Activated naive CD4-positive, alpha-beta T cell treated with anti-CD3 and anti-CD28 coated beads, Interleukin-2, amount 50 U/mL, for 24 hours (primary cell): ENCODE measurements at regions not wholly inside any gene's neighbourhood (a gene's known extent, or its start where the extent isn't known, plus 50 kb on each side); places are given as distances from the start of the nearest gene placed in this dataset.

Experiments used
- H3K27ac Mint-ChIP-seq: one replicate; pipeline ENCODE4 v1.8.0; 2021; ENCODE audit warnings: mild to moderate bottlenecking, mixed read lengths
- H3K27me3 Mint-ChIP-seq: one replicate; pipeline ENCODE4 v1.8.0; 2021; ENCODE audit warnings: mixed read lengths
- H3K36me3 Mint-ChIP-seq: one replicate; pipeline ENCODE4 v1.8.0; 2021; ENCODE audit warnings: mixed read lengths
- H3K4me1 Mint-ChIP-seq: one replicate; pipeline ENCODE4 v1.8.0; 2021; ENCODE audit warnings: mixed read lengths
- H3K4me3 Mint-ChIP-seq: one replicate; pipeline ENCODE4 v1.8.0; 2021; ENCODE audit warnings: mild to moderate bottlenecking, mixed read lengths
- H3K9me3 Mint-ChIP-seq: one replicate; pipeline ENCODE4 v1.8.0; 2021; ENCODE audit warnings: mixed read lengths

DNA sequence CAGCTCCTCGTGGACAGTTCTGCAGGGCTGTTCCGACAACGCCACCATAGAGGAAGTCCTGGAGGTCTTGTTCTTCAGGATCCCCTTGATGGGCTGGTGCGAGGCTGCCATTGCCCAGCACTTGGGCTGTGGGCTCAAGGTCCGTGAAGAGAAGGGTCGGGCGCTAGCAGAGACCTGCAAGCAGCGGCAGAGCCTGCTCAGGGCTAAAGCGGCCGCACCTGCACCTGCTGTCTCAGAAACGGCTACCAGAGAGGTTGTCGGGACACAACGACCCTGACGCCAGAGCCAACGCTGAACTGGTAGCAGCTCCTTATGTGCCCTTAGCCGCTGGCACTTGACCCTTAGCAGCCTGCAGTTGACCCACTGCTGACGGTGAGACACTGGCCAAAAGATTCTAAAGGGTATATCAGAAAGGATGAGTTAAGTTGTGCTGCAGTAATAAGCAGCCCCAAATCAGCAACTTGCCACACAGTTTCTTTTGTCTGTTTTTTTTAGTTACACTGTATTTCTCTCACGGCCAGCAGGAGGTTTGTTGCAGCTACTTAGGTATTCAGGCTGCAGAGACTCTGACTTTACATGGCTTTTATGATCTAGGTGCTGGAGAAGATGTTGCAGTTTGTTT is 55.5 kb upstream of the ST6GAL2 start:
- Mint-ChIP-seq H3K27ac (no peak overlapping the region), H3K36me3 (no peaks in the 10 kb centered on the region), H3K9me3 (peaks cover 15% of the 10 kb centered on the region), H3K4me1 (no peaks in the 10 kb centered on the region), H3K27me3 (no peaks in the 10 kb centered on the region), H3K4me3 (no peak overlapping the region)

DNA sequence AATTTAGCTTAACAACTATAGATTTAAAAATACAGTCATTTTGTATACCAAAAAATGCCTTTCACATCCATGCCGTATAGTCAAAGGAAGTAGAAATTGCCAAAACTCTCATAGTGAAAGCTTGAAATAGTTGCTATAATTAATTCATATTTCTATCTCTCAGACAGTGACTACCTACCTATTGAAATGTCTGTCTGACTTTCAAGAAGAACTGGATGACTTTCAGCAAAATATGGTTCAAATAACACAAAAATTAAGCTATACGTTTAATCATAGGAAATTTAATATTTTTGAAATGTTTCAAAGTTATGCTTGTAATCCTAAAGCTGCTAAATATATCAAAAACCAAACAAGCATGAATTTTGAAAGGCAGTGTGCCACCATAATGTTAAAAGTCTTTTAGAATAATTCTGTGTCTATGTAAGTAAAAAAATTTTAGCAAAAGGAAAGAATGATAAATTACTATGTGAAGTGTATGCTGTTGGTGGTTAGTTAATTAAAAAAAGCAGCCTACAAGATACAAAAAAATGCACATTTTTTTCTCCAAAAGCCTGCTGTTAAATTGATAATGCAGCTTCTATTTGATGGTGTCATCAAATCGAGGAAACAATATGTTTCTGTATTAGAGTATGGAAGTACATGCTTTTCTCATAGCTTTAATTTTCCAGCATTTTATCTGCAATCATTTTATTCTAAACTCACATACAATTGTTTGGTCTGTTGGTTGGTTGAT is 57.7 kb upstream of the ST6GAL2 start:
- H3K27ac Mint-ChIP-seq = no peak overlapping the region

DNA sequence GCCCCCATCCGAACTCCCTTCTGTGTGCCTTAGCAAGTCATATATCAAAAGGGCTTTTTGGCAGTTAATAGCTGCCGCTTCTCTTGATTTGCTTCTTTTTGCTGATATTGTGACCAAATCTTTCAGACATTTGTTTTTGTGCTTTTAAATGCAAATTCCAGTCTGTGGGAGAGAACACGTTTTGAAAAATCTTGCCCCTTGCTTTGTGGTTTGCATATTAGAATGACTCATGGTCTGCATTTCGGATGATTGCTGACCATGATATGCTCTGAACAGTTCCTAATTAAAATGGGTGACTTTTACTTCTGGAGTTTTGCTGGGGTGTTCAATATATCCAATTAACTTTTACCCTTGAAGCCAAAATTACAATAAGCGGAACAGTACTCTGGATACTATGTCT is 58.2 kb upstream of the ST6GAL2 start:
- Mint-ChIP-seq H3K36me3 (no peaks in the 10 kb centered on the region), H3K27ac (no peak overlapping the region), H3K4me1 (no peaks in the 10 kb centered on the region)

More for the DNA sequence above, 57.7 kb upstream of the ST6GAL2 start:
- Mint-ChIP-seq H3K4me3 (no peak overlapping the region), H3K4me1 (no peaks in the 10 kb centered on the region), H3K27me3 (no peaks in the 10 kb centered on the region), H3K36me3 (no peaks in the 10 kb centered on the region), H3K9me3 (peaks cover 9% of the 10 kb centered on the region)

DNA sequence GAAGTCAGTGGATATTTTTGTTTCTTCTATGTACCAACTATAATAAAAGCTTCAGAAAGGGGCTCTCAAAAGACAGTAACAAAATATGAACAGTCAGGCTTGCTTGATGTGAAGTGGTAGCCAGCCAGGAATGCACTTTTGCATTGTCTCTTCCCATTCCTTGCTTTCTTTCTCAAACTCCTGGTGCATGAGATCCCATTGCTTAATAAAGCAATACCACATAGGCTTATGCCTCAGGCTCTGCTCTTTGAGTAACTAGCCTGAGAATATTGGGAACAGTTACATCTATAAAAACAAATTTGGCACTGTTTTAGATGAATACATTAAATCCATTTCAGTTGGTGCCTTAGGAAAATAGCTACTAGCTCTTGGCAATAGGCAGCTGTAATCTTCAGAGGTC is 62.6 kb upstream of the ST6GAL2 start:
- Mint-ChIP-seq H3K36me3 (no peaks in the 10 kb centered on the region), H3K9me3 (peaks cover 20% of the 10 kb centered on the region), H3K4me3 (no peak overlapping the region), H3K27ac (no peak overlapping the region), H3K4me1 (no peaks in the 10 kb centered on the region), H3K27me3 (no peaks in the 10 kb centered on the region)

More for the DNA sequence above, 58.2 kb upstream of the ST6GAL2 start:
- Mint-ChIP-seq H3K27me3 (no peaks in the 10 kb centered on the region), H3K9me3 (peaks cover 9% of the 10 kb centered on the region), H3K4me3 (no peak overlapping the region)

DNA sequence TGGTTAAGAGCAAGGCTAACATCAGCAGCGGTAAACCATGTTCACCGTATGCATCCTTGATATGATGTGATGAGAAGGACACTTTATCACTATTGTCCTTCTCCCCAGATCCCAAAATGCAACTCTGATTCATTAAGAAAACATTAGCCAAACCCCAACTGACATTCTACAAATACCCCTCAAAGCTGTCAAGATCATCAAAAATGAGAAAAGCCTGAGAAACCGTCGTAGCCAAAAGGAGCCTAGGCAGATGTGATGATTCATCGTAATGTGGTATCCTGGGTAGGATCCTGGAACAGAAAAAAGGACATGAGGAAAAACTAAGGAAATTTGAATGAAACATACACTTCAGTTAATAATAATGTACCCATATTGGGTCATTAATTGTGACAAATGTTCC is 67.3 kb upstream of the ST6GAL2 start:
- Mint-ChIP-seq H3K36me3 (no peaks in the 10 kb centered on the region), H3K9me3 (peaks cover 10% of the 10 kb centered on the region), H3K27ac (no peak overlapping the region), H3K4me1 (no peaks in the 10 kb centered on the region), H3K27me3 (no peaks in the 10 kb centered on the region), H3K4me3 (no peak overlapping the region)

DNA sequence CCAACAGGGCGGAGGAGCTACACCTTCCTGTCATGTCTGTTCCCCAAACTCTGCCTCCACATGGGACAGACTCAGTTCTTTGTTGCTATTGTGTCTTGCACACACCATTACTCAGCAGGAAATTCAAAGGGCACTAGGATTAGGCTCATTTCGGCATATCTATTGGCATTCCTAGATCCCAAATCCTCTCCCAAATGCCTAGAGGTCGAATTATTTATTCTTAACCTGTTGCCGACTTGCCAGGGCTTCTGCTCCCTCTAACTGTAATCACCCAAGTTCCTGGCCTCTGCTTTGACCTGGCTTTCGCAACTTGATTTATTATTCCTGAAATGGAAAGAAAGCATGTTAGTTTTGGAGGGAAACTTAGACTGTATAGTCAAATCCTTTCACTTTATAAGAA is 67.8 kb upstream of the ST6GAL2 start:
- Mint-ChIP-seq H3K4me1 (no peaks in the 10 kb centered on the region), H3K27me3 (no peaks in the 10 kb centered on the region), H3K36me3 (no peaks in the 10 kb centered on the region), H3K4me3 (no peak overlapping the region), H3K9me3 (peaks cover 10% of the 10 kb centered on the region), H3K27ac (no peak overlapping the region)

DNA sequence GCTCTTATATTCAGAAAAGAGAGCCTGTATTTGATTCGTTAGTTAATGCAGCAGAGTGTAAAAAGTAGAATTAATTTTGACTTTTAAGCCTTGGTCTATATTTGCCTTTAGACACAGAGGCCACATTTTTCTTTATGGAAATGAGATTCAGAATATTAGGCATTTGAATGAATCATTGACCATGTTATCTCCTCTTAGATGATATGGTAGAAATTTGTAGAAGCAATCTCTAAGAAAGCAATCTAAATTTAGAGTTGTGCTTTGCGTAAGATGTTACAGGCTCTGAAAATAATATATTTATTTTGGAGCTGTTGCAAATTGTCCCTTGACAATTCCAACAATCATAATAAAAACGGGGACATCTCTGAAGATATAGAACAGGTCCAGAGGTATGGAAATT is 68.3 kb upstream of the ST6GAL2 start:
- H3K36me3 Mint-ChIP-seq = no peaks in the 10 kb centered on the region
- H3K9me3 Mint-ChIP-seq = peaks cover 10% of the 10 kb centered on the region
- H3K4me1 Mint-ChIP-seq = no peaks in the 10 kb centered on the region
- no peaks in the 10 kb centered on the region for H3K27me3 Mint-ChIP-seq
- no peak overlapping the region for H3K27ac Mint-ChIP-seq
- no peak overlapping the region for H3K4me3 Mint-ChIP-seq

DNA sequence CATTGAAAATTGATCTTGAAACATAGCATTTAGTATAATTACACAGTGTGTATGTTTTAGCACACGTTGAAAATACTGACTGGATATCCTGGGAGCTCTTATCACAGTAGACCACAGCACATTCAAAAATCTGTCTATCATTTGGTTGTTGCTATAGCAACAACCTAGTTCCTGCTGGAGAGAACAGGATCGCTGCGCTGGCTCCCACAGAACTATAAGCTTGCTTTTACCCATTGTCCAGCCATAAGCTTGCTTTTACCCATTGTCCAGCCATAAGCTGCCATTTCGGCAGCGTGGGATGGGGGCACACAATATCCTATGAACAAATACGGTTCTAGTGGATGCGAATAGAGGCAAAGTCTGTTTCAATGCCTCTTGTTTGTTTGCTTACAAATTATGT is 70.4 kb upstream of the ST6GAL2 start:
- H3K36me3 Mint-ChIP-seq = no peaks in the 10 kb centered on the region
- no peak overlapping the region for H3K27ac Mint-ChIP-seq
- no peaks in the 10 kb centered on the region for H3K27me3 Mint-ChIP-seq
- H3K4me3 Mint-ChIP-seq = no peak overlapping the region
- peaks cover 4% of the 10 kb centered on the region for H3K9me3 Mint-ChIP-seq
- H3K4me1 Mint-ChIP-seq = no peaks in the 10 kb centered on the region

DNA sequence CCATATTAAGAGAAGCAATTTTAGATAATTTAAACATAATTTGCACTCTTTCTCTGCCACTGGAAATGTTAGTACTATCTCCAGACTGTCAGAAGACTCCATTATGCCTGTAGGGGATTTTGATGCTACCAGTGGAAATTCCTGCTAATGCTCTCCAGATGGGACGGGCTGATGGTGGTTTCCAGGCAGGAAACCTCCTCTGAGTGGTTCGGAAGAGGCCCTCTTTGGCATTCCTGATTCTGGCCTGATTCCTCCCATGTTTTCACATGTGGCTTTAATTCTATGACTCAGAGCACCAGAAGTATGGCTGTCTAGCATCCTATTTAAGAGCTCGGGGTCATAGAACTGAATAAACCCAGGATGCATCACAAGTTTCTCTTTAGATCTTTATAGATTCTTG is 70.9 kb upstream of the ST6GAL2 start:
- H3K36me3 Mint-ChIP-seq = no peaks in the 10 kb centered on the region

DNA sequence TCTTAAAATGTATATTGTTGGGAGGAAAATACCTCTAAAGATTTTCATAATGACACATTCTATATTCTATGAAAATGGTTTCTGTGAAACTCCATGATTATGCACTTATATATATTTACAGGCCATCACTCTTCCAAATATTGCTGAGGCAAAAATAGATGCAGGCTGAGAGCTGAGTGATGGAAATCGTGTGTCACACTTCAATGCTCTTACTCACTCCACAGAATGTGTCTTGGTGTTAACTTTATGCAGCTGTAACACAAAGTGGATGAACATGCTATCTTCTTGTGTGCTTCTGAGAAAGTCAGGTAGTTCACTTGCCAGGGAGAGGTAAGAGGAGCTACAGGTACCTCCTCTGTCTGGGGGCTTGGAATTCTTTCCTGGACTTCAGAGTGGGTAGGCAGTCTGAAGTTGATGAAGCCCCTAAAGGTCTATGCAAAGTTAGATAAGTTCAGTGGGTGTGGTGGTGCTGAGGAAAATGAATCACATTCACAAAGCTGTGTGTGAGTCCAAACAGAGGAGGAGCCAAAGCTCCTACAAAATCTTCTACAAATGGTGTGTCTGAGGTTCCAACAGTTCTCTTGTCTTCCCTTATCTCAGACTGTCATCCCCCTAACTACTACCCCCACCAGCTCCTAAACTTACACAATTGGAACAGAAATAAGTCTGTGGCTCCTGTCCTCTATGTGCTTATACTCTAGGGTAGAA is 74.2 kb upstream of the ST6GAL2 start:
- no peak overlapping the region for H3K27ac Mint-ChIP-seq
- H3K36me3 Mint-ChIP-seq = no peaks in the 10 kb centered on the region
- no peak overlapping the region for H3K4me3 Mint-ChIP-seq
- H3K4me1 Mint-ChIP-seq = no peaks in the 10 kb centered on the region
- peaks cover 1% of the 10 kb centered on the region for H3K27me3 Mint-ChIP-seq
- H3K9me3 Mint-ChIP-seq = no peaks in the 10 kb centered on the region

More for the DNA sequence above, 70.9 kb upstream of the ST6GAL2 start:
- Mint-ChIP-seq H3K4me3 (no peak overlapping the region), H3K9me3 (no peaks in the 10 kb centered on the region), H3K4me1 (no peaks in the 10 kb centered on the region), H3K27ac (no peak overlapping the region), H3K27me3 (no peaks in the 10 kb centered on the region)

DNA sequence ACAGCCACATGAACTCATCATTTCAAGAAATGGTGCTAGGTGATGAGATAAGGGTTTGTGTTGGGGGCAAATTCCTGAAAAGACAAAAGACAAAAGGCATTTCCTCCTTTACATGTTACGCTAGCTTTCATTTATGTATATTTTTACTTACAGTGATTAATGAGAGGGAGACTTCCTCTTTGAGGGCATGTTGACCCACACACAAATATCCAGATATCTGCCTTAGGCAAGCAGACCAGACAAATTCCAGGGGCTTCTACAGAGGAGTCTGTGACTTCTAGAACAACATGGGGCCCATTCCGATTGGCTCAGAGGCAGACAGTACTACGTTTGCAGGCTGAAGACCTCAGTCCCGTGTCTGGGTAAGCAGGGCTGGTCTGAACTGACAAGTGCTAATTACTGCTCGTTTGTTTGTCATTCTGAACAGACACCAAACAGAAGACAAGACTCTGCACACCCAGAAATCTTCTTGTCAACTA is 74.8 kb upstream of the ST6GAL2 start:
- Mint-ChIP-seq H3K4me3 (no peak overlapping the region), H3K4me1 (no peaks in the 10 kb centered on the region), H3K36me3 (no peaks in the 10 kb centered on the region), H3K27ac (no peak overlapping the region), H3K9me3 (no peaks in the 10 kb centered on the region), H3K27me3 (peaks cover 1% of the 10 kb centered on the region)

DNA sequence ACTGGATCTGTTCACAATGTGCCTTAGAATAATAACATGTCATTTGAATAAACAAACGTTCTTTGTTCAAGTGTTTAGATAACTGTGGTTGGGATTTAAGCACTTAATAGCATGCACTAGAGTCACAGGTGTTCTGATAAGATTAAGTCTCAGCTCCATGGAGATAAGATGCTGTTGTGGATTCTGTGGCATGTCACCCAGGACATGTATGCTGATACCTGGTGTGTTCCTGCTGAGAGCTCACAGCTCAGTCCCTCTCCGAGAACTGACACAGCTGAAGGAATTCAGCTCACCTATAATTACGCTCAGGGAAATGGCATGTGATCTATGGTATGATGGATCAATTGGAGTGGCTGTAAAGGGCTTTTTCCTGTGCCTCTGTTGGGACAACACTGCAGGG is 75.4 kb upstream of the ST6GAL2 start:
- no peak overlapping the region for H3K27ac Mint-ChIP-seq
- H3K9me3 Mint-ChIP-seq = no peaks in the 10 kb centered on the region
- no peaks in the 10 kb centered on the region for H3K36me3 Mint-ChIP-seq
- no peaks in the 10 kb centered on the region for H3K4me1 Mint-ChIP-seq
- H3K4me3 Mint-ChIP-seq = no peak overlapping the region
- H3K27me3 Mint-ChIP-seq = peaks cover 1% of the 10 kb centered on the region

DNA sequence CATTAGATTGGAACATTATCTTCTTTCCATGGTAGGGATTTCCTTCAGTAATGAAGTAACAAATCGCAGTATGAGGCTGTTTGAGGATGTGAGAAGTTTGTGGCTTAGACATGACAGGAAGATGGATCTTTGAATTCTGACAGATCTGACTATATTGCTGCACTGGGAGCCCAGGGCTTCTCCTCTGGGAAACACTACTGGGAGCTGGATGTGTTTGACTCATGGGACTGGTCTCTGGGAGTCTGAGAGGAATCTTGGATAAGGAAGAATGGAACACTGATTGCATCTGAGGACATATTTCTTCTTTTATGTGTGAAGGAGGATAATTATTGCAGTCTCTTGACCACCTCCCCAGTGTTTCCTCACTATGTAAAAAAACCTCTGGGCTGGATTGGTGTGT is 77.2 kb upstream of the ST6GAL2 start:
- Mint-ChIP-seq H3K4me3 (no peak overlapping the region), H3K27ac (no peak overlapping the region)

DNA sequence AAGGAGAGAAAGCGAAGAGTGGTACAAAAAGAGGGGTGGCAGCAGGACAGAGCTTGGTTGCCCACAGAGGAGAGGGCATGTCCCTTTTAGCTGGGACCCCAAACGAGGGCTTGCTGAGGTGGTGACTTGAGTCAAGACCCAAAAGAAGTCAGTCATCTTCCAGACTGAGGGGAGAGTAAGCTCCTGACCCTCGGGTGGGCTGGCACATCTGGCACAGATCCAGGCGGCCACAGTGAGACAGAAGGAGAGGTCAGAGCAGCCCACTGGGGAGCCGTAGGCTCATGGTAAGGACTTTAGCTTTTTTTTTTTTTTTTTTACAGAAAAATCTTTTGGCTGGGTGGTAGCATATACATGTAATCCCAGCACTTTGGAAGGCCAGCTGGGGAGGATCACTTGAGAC is 77.9 kb upstream of the ST6GAL2 start:
- H3K4me3 Mint-ChIP-seq = no peak overlapping the region
- no peak overlapping the region for H3K27ac Mint-ChIP-seq
- H3K4me1 Mint-ChIP-seq = no peaks in the 10 kb centered on the region
- H3K36me3 Mint-ChIP-seq = no peaks in the 10 kb centered on the region
- peaks cover 1% of the 10 kb centered on the region for H3K27me3 Mint-ChIP-seq
- no peaks in the 10 kb centered on the region for H3K9me3 Mint-ChIP-seq

More for the DNA sequence above, 77.2 kb upstream of the ST6GAL2 start:
- Mint-ChIP-seq H3K36me3 (no peaks in the 10 kb centered on the region), H3K4me1 (no peaks in the 10 kb centered on the region), H3K9me3 (no peaks in the 10 kb centered on the region), H3K27me3 (peaks cover 1% of the 10 kb centered on the region)

DNA sequence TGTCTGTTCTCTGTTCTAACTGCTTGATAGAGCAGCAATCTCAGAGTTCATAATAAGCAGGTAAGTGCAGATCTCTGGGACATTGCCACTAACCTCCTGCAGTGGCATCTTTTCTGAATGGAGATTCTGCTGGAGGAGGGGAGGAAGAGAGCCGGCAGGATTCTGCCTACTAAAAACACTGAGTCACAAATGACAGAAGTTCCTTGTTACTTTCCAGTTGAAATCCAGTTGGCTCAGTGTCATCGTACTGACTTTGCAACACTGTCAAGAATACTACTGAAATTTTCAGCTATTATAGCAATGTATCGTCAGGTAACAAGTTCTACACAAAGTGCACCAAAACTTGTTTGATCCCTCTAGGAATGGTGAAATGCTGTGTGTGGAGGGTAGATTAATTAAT is 79.6 kb upstream of the ST6GAL2 start:
- H3K27me3 Mint-ChIP-seq = peaks cover 1% of the 10 kb centered on the region
- no peaks in the 10 kb centered on the region for H3K36me3 Mint-ChIP-seq
- H3K4me3 Mint-ChIP-seq = no peak overlapping the region
- peaks cover 5% of the 10 kb centered on the region for H3K9me3 Mint-ChIP-seq
- H3K27ac Mint-ChIP-seq = no peak overlapping the region
- H3K4me1 Mint-ChIP-seq = no peaks in the 10 kb centered on the region

DNA sequence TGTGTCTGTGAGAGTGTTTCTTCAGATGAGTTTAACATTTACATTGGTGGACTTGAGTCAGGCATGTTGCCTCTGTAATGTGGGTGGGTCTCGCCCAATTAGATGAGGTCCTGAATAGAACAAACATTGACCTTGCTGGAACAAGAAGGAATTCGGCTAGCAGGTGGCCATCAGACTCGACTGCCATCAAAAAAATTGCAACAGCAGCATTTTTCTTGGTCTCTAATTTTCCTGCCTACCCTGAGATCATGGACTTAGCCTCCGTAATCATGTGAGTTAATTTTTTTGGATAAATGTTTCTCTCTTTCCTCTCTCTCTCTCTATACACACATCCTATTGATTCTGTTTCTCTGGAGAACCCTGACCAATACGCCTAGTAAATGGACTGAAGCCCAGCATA is 83.8 kb upstream of the ST6GAL2 start:
- Mint-ChIP-seq H3K9me3 (peaks cover 5% of the 10 kb centered on the region), H3K27ac (no peak overlapping the region), H3K27me3 (no peaks in the 10 kb centered on the region), H3K4me3 (no peak overlapping the region), H3K36me3 (no peaks in the 10 kb centered on the region), H3K4me1 (no peaks in the 10 kb centered on the region)
